HG02870 (cell line): ENCODE measurements at regions not wholly inside any gene's neighbourhood (a gene's known extent, or its start where the extent isn't known, plus 50 kb on each side); places are given as distances from the start of the nearest gene placed in this dataset.

Source experiments
- ATAC-seq: cut with Tn5 transposase; IDR thresholded peaks from one replicate; pipeline ENCODE4 v1.9.1; 2021; ENCODE audit warnings: mild to moderate bottlenecking, moderate library complexity; ENCODE audit not compliant: unreplicated experiment

DNA sequence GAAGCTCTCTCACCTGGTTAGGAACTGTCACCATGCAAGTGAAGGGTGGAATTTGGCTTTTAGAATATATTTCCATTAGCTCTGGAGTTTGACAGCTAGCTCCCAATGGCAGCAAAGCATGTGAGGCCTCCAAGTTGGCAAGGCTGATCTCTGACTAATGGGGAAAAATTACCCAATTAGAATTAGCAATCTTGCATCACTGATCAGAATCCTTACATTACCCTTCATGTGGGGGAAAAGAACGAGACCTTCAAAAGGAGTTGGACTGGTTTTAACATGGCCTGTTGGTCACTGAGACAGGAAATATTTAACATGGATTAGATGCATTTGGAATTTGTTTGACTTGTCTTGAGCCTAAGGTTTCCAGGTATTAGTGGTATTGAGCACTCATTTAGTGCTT lies 192.3 kb upstream of the GDNF start:
- no peak for ATAC-seq

DNA sequence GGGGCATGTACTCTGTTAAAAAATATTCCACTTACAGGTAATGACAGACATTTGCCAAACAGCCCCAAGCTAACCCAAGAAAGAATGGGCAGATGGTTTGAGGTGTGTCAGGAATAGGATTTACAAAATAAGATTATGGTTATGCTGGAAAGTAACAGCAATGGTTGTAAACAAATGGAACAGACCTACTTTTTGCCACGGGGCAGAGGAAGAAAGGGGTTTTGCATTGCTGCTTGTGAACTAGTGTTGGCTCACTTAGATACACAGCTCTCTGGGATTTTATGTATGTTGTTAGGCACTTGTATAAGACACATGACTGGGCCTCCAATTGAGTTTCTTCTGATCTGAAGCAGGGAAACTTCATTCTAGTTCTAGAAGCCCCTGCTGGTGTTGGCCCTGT lies 191.5 kb upstream of the GDNF start:
- ATAC-seq = no peak

DNA sequence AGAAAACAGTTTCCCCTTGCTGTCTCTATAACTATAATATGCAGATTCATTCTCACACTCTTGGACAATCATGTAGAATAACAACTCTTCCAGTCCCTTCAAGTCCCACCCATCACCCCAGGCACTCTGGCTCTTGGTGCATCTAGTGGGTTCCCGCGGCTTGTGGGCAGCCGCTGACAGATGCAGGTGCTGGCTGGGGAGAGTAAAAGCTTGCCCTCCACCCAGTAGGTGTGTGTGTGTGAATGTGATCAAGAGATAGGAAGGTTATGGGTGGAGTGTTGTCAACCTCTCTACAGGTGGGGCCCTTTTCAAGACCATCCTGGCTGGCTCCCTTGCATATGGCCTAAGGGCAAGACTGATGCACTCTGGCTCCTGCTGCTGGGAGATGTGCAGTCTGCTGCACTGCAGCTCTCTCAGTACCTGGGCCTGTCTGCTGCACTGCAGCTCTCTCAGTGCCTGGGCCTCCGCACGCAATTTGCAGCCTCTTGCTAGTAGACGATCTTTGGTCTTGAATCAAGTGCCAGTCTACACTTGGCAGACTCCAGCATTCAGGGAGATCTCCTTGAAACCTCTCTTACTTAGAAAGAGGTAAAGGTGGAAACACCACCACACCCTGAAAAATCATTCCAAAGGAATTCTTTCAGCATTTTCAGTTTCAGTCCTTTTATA lies 189.7 kb upstream of the GDNF start:
- ATAC-seq = no peak

DNA sequence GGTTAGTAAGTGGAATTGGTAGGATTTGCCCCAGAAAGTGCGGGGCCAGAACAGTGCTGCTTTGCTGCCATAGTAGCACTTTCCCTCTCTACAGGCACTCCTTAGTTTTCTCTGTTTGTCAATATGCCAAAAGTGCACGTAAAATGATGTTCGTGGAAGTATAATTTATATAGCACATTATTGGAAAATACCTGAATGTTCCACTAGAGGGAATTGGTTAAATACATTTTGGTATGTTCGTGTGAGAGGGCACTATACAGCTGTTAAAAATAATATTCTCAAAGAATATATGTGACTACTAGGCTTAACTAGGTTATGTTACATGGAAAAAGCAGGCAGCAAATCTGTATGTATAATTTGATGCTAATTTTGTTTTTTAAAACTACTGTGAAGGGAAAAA lies 184.0 kb upstream of the GDNF start:
- ATAC-seq = no peak

DNA sequence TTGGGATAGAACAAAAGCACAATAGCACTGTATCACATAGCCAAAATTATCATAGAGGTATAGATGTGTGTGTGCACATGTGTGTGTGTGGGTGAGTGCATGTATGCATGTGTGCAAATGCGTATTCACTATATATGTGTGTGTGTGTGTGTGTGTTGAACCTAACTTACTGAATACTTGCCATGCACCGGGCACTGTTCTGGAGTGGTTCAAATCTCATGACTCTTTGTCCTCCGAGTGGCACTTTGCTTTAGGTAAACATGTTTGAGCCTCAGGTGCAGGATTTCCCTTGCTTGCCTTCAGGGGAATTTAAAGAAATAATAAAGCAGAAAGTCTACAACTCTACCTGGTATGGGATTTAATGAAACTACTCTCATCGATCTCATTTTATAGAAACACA lies 183.5 kb upstream of the GDNF start:
- no peak for ATAC-seq

DNA sequence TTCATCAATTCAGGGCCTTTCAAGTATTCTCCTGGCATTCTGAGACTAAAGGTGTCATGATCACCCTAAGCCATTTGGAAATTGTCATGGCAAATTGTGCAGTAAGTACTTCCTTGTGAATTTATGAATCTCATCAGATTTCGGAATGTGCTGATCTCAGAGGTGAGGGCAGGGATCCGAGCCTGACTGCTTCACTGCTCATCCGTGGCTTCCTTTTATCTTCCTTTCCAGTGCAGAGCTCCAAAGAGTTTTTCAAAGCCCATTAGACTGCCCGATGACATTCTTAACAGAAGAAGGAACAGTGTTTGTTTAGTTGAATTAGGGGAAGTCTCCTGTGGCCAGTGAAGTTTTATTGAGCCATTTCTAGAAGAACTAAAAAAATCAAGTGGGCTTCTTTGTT lies 182.8 kb upstream of the GDNF start:
- no peak for ATAC-seq

DNA sequence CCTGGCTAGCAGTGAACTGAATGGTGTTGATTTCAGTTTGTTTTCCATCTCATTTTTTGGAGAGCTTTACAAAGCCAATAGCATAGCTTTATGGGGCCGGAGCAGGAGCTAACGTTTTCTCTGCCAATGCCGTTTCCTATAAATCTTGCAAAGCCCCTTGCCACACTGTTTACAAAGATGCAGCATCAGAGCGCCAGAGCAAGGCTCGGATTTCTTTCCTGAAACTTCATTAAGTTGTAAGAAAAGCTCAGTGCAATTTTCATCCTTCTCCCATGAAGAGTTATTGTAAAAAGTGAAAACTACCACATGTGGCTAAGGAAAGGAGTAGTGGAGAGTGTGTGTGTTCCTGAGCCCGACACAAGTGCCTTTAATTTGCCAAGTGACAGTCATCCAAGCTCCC lies 178.2 kb upstream of the GDNF start:
- no peak for ATAC-seq

DNA sequence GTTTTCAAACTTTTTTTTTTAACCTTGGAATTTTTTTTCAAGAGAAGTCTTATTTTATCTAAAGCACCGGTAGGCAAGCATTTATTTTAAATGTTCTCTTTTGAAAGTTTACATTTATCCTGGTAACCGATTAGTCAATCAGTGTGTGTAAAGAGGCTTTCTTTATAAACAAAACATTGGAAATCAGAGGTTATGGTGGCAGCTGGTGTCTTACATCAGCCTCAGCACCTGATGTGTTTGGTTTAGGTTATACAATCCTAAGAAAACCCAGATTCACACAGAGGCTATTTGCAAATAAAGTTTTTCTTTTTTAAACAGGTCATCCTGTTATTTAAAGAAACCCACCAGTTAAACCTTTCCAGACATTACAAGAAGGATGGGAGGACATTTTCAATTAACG lies 173.3 kb upstream of the GDNF start:
- no peak for ATAC-seq

DNA sequence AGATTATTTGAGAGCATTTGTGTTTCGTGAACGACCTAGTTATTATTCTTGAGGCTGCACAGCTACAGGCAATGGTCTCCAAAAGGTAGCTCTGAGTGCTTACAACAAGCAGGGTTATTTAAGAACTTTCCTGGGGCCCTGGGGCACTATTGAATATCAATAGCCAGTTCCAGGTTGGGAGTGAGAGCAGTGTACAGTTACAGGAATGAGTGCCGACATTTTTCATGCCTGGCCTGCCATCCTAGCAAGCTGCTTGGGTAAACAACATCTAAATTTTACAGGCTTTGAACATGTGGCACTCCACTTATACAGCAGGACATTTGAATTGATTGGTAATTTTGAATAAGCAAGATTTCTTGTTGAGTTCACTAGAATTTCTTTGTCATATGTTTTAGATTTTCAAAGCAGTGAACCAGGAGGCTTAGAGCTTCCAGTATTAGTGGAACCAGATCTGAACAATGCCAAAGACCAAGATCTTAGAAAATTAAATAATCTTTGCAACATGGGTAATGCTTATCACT lies 171.9 kb upstream of the GDNF start:
- ATAC-seq = no peak

DNA sequence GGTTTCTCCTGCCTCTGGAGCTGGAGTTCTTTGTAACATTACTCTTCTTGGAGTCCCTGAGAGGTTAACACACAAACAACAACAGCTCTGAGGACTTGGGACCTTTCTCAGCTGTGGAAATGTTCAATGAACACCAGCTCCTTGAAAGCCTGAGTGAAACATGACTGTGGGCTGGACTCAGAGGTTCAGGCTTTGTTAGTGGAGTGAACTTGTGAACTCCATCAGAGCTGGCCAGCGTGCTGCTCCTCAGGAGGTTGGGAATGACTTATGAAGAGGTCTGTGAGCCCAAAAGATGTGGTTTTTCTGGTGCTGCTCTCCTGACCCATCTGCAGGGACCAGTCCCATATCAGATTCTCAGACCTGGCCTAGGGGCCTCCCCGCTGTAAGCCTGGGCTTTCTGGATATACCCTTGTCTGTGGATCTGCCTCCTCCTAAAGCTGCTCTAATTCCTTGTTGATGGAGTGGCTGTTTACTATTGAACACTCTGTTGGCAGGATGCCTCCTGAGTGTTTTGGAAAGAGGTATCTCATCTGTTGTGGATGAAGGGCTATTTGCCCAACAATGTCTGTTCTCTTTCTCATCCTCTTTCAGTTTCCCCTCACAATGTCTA lies 170.0 kb upstream of the GDNF start:
- ATAC-seq = no peak

DNA sequence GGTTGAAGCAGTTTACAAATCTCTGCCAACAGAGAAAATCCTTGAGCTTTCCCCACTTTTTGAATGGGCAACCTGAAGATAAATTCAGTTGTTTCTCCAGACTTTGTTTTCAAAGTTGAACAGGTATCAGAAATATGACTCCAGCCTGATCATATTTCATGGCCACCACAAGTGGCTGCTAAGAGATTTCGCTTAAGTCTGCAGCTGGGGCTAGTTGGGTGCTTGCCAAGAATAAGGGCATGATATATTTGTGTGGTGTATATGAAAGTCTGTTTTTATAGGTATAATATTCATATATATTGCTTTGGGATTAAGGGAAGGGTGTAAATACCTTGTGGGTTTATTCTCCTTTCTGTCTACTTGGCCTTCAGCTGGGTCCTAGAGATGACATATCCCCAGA lies 168.4 kb upstream of the GDNF start:
- no peak for ATAC-seq

DNA sequence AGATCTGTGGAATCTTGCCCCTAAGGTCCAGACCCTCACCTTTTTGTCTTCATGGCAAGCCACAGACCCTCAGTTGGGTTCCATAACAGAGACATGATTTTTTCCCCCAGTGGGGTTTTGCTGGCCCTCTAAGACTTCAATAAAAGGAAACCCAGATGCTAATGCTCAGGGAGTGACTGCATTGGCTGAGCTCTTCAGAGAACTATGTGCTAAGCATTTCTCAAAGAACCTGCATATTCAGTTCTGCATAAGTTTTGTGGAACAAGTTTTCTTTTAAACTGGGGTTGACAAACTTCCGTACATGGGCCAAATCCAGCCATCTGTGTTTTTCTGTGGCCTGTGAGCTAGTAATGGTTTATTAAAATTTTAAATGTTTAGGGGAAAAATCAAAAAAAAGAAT lies 159.8 kb upstream of the GDNF start:
- ATAC-seq = no peak

DNA sequence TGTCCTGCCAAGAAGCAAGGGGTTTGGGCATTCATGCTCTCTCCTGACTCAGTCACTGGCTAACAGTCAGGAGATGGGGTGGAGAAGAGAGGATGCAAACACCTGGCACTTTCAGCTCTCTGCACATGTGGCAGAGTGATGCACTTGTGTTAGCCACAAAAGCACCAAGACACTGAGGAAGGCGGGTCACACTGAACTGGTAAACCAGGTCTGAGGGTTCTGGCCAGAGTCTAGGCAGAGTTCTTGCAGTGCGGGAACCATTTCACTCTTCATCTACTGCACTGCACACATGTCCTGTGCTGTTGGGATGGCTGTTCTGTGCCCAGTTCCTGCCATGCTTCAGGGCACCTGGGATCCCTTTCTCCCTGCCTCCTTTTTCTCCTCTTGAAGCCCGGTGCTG lies 157.1 kb upstream of the GDNF start:
- no peak for ATAC-seq

DNA sequence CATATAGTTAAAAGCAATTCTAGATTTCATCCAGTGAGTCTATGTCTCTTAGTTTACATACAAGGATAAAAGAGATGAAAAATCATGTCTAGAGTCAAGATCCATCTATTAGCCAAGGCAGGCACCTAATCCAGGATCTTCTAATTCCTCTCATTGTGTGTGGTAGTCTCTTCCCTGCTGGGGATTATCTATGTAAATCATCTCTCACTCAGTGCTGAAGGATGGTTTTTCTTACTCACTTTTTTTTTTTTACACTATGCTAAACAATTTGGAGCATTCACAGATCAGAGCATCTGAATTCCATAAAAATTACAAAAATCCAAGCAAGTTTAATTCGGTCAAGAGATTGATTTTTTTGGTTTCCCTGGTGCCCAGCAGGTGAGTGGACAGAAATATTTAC lies 154.9 kb upstream of the GDNF start:
- ATAC-seq = no peak

DNA sequence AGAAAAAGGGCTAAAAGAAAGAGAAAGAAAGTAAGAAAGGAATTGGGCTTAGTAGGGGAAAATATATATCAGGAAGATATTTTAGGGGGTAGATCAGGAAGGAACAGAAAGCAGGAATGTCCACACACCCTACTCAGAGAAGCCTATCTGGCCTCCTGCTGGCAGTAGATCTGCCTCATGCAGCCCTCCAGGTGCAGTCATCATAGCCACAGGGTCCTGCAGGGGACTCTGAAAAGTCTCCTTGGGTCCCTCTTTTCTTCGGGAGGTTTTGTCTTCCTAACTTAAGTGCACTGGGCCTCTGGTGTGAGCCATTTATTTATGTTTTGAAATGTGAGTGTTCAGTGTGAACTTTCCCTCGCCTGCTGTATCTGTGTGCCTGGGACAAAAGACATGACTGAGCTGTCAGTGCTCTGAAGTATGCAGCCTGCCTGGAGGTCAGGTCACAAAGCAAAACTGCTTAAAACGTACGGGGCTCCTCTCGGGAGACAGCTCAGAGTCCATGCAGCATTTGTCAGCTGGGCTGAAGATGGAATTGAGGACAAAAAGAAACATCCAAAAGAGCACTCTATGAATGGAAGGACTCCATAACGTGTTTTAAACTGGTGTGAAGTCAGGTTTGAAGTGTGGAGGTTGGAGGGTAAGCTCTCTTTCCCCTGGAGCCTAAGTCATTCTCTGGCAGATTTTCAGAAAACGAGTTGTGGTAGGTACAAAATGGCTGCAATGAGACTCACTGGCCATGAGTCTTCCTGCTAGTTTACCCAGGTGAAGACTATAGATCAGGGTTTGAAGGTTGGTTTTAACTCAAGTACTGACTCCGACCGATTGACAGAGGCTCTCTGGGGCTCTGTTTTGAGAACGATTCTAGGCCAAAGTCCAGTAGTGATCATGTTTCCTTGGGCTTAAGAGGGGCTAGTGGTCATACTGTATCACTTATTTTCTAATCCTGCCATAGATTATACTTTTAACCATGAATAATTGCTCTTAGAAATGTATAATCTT lies 151.8 kb upstream of the GDNF start:
- no peak for ATAC-seq

DNA sequence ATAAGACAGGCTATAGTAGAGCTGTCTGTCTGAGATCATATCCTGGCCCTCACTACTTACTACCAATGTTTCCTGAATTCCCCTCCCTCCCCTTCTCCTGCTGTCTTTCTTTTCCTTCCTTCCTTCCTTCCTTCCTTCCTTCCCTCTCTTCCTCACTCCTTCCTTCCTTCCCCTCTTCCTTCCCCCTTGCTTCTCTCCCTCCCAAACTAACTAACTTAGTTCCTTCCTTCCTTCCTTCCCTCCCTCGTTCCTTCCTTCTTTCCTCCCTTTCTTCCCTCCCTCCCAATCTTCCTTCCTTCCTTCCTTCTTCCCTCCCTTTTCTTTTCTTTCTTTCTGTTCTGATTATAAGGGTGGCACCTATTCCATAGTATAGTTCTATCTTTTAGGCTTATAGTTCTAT lies 150.0 kb upstream of the GDNF start:
- ATAC-seq = no peak

DNA sequence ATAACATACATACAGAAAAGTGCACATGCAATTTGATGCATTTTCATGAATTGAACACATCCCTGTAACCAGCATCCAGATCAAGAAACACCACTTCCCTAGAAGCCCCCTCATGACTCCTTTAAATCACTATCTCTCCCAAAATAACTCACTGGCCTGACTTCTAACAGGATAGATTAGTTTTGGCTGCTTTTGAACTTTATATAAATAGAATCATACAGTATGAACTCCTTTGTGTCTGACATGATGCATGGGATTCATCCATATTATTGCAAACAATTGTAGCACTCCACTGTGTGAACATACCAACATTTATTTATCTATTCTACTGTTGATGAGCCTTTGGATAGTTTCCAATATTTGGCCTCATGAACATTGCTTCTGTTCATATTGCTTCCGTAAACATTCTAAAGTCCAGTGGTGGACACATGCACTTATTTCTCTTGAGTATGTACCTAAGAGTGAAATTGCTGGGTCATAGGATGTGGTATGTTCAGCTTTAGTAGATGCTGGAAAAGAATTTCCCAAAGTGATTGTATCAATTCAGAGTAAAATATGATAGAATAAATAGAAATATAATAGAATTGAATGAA lies 148.7 kb upstream of the GDNF start:
- ATAC-seq = no peak

DNA sequence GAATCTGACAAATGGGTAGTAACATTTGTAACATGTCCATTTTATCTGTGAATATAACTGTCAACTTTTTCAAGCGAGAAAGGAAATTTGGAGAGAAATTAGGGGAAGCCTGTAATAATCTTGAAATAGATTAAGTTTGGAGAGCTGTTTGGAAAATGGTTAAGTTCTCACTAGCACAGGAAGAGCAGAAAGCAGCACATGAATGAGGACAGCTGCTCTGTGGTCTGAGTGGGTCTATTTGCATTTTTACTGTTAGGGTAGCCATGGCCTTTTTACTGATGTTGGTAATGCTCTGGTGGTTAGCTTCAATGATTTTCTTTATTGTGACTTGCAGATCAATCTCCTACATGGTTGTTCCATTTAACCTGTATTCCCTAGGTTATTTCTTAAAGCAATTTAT lies 144.5 kb upstream of the GDNF start:
- ATAC-seq = no peak

DNA sequence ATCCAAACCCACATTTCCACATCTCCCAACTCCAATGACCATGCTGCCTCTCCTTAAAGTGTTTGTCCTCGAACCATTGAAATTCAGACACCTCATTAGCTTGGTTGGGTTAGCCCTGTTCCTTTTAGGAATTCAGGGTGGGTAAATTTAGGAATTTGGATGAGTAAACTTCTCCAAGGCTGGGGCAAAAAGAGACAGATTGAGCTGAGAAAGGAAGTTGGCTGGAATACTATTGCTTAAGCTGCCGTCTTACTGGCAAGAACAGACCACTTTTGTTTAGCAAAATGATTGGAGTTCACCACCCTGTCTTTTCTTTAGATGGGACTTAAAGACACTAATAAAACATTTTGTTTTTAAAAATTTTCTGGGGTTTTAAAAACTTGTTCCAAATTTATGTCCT lies 143.6 kb upstream of the GDNF start:
- ATAC-seq = no peak

DNA sequence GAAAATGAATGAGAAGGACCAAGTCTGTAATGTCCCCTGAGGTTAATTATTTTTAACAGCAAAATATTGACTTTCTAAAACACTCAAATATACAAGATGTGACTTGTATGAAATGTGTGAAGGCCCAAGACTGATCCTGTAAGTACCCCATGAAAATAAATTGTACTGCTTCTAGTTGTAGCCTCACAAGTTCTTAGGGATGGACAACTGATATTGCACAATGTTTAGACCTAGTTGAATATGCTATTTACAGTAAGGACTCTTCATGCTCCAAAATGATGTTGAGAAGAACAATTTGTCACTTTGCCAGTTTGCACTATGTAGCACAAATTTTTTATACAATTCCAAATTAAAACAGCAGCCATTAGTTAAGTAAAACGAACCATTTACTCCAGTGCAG lies 139.7 kb upstream of the GDNF start:
- ATAC-seq = no peak

DNA sequence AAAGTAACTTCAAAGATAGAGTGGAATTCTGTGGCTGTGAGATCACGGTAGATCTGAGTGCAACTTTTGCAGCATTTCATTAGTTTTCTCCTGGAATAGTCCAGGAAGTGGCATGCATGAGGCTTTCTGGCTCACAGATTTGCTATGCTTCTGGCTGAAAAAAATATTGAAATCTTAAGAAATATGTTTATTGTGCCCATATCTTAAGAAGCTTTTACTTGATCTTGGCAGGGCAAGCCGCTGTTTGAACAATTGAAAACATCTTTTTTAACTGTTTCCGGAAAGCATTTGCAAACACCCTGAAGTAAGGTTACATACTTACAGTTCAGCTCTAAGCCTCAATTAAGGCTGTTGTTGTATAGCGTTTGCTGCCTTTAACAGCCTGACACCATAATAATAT lies 135.7 kb upstream of the GDNF start:
- ATAC-seq = no peak
